LNCaP clone FGC (cell line): ENCODE measurements at regions not wholly inside any gene's neighbourhood (a gene's known extent, or its start where the extent isn't known, plus 50 kb on each side); places are given as distances from the start of the nearest gene placed in this dataset.

Experiments used
- DNase-seq: peaks from one replicate; pipeline ENCODE4 v3.0.0-alpha.2; 2011; ENCODE audit warnings: low read depth
- H3K4me3 ChIP-seq: 2 replicates; pipeline ENCODE4 v1.5.1; 2011; ENCODE audit warnings: mild to moderate bottlenecking, low read depth, low read length, control low read depth
- TF ChIP-seq, protein P1 (sequence below): IDR thresholded peaks from 2 replicates; pipeline ENCODE4 v1.5.1; 2012; ENCODE audit warnings: mild to moderate bottlenecking; ENCODE audit not compliant: control insufficient read depth, insufficient read depth; ENCODE audit errors: extremely low read depth

DNA sequence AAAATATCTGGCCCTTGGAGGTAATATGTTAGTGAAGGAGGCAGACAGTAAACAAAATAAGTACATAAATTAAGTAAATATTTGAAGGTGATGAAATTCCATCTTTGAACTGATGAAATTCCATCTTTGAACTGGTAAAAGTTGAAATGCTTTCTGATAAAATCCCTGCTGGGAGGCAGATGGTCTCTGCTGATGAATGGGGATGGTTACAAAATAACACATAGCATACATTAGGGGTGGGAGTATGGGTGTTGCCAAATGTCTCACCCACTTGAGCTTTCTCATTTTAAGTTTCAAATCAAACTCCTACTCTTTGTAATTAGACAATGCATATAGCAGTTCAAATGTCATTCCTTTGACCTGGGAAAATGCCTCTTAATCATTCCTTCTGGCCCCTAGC lies 77.5 kb upstream of the SORCS3 start:
- no peak for DNase-seq
- TF ChIP-seq, protein P1, sequence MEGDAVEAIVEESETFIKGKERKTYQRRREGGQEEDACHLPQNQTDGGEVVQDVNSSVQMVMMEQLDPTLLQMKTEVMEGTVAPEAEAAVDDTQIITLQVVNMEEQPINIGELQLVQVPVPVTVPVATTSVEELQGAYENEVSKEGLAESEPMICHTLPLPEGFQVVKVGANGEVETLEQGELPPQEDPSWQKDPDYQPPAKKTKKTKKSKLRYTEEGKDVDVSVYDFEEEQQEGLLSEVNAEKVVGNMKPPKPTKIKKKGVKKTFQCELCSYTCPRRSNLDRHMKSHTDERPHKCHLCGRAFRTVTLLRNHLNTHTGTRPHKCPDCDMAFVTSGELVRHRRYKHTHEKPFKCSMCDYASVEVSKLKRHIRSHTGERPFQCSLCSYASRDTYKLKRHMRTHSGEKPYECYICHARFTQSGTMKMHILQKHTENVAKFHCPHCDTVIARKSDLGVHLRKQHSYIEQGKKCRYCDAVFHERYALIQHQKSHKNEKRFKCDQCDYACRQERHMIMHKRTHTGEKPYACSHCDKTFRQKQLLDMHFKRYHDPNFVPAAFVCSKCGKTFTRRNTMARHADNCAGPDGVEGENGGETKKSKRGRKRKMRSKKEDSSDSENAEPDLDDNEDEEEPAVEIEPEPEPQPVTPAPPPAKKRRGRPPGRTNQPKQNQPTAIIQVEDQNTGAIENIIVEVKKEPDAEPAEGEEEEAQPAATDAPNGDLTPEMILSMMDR = no peak
- no peak overlapping the region for H3K4me3 ChIP-seq

- TF ChIP-seq, protein P1 = no peak
- H3K4me3 ChIP-seq = no peak overlapping the region
- DNase-seq = no peak
Observed at GRCh38 chr10:104574427-104574826, 66.7 kb upstream of the SORCS3 start.

DNA sequence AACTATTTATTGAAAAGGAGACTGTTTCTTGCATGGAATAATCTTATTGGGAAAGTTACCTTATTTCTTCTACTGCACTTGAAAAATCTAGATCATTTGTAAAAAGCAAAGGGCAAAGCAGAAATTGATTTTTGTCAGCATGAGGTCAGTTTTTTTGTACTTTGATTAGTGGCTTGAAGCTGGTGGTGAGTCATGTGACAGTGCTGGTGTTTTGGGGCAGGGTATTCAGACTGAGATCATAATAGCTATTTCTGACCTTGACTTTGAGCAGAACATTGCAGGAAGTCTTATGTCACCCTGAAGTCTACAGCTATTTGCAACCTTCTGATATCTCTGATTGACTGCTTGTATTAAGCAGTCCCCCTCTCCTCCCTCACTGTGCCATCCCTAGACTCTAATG lies 66.3 kb upstream of the SORCS3 start:
- TF ChIP-seq, protein P1 = no peak
- H3K4me3 ChIP-seq = no peak overlapping the region

GRCh38 chr10:104576611-104577010 lies 64.5 kb upstream of the SORCS3 start:
- H3K4me3 ChIP-seq = no peak overlapping the region
- no peak for DNase-seq
- TF ChIP-seq, protein P1 = no peak

More for the DNA sequence above, 66.3 kb upstream of the SORCS3 start:
- no peak for DNase-seq

DNA sequence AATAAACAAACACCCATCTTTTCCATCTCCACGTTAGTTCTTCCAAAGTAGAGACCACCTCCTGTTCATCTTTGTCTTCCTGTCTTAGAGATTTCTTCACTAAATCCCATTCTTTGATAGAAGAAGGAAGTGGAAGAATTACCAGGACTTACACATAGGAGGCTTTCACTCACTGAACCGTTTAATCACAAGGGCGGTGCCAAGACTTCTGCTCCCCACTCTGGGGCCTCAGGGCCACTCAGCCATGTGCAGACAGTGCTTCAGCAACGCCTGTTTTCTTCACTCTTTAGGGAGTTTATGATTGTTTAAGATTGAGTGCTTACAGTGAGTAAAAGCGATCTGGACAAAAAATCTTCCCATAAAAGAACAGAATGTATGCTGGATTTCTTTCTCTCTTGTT lies 63.9 kb upstream of the SORCS3 start:
- DNase-seq = no peak
- H3K4me3 ChIP-seq = no peak overlapping the region
- TF ChIP-seq, protein P1 = no peak

DNA sequence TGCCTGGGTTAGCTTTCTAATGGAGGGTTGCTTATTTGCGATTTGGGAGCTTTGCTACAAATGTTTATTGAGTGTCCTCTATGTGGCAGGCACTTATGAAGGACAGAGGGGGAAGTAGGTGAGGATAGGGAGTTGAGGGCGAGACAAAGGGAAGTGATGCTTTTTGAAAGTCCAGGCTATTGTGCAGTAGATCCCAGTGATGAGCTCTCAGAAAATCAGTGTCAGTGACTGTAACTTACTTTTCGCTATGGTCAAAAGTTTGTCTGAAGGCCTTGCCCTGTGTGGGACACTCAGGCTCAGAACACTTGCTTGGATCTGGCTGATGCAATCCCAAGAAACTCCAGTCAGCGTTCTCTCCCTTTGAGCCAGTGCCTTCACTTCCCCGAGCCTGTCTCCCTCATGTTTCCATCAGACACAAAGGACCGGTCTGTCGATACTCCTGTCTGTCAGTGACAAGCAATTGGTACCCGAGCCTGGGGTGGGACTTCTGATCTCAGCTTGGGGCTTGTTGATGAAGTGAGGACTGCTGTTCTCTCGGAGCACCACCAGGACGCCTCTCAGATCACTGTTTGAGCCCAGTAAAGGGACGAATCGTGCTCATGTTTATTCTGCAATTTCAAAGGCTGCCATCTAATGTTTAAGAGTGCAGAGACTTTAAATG lies 63.1 kb upstream of the SORCS3 start:
- no peak for DNase-seq
- no peak overlapping the region for H3K4me3 ChIP-seq
- TF ChIP-seq, protein P1 = no peak

DNA sequence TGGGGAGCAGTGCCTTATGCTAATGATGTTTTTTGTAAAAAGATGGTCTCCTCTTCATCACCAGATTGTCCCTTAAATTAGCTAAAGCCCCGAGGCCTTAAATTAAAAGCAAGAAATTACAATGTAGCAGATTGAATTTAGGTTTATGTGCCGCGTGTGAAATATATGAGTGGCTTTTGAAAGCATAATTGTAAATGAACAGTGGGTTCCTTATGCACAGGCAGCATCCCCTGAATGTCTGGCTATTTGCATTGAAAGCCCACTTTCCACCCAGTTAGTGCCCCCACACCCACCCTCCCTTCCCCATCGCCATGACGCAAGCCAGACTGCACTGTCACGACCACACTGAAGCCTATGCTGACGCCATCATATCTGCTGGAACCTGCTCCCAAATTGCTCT lies 62.4 kb upstream of the SORCS3 start:
- no peak for DNase-seq
- TF ChIP-seq, protein P1 = no peak
- no peak overlapping the region for H3K4me3 ChIP-seq
